Hippocampal formation (tissue), 2 donors: ENCODE measurements at regions not wholly inside any gene's neighbourhood (a gene's known extent, or its start where the extent isn't known, plus 50 kb on each side); places are given as distances from the start of the nearest gene placed in this dataset.

Experiments
- DNase-seq, 2 donors: peaks; one replicate each; lab custom pipeline; 2025; lab: John Stamatoyannopoulos, UW

DNA sequence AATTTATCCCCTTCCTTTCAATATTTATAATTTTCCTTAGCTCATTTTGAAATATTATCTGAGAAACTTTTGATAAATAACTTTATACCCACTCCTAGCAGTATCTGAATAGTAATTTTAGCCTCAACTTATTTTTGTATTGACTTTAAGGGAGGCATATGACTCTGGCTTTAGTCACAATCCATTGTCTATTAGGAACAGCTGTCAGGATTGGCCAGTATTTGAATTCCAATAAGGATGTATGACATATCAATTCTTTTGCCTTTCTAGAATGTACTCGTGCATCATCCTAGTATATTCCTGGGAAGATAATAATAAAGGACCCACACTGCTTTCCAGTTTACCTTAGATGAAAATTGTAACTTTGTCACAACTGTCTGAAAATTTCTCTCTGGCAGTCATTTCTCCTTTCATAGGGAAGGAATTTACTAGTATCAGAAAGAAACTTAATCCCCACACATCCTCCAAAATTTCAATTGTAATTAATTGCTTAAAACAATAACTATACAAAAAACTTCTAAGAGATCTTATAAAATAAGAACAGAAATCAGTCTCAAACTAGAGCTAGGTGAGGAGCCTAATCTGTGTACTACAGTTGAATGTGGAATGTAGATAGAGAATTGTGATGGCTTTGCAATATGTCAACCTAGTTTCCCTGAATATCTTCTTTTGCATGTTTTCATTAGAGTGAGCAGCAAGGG, 121.0 kb upstream of the EPHA5 start:
- DNase-seq, result no peak

GRCh38 chr4:65789805-65790204, 119.5 kb upstream of the EPHA5 start:
- DNase-seq, result no peak

DNA sequence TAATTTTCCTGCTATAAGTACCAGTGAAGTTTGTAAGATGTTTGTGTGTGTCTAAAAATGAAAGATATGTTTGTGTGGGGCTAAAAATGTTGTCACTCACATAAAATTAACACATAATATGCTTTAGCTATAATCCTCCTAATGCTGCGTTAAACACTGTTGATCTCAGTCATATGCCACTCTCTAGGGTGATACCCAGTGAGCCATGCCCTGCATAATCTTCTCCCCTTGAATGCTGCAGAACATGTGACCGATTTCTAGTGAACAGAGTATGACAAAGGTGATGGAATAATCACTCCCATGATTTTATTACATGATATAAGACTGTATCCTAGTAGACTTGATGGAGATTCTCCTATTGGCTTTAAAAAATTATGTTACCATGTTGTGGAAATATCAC, 119.1 kb upstream of the EPHA5 start:
- DNase-seq, result no peak

DNA sequence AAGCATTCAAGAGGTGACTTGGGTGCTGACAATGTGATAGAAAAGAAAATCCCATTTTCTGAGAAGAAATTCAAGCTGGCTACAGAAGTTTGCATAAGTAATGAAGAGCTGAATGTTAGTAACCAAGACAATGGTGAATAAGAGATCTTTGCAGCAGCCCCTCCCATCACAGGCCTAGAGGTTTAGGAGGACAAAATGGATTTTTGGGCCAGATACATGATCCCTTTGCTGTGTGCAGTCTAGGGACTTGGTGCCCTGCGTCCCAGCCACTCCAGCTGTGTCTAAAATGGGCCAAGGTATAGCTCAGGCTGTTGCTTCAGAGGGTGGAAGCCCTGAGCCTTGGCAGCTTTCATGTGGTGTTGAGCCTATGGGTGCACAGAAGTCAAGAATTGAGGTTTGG, 107.0 kb upstream of the EPHA5 start:
- no peak for DNase-seq

DNA sequence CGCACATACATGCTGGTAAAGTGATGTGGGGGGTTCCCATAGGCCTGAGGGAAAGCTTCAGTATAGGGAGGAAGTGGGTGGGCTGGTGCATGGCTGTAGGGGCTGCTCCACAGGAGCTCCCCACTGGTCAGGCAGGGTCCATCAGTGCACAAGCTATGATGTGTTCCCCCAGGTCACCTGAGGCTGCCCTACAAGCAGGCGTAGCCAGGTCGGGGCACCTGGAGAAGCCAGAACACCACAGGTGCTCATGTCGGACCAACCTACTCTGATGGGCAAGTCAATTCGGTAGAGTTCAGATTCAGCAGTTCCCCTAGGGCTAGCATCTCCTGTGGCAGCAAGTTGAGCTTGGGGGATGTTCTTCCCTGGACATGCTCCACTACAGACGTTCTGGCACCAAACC, 103.3 kb upstream of the EPHA5 start:
- no peak for DNase-seq

DNA sequence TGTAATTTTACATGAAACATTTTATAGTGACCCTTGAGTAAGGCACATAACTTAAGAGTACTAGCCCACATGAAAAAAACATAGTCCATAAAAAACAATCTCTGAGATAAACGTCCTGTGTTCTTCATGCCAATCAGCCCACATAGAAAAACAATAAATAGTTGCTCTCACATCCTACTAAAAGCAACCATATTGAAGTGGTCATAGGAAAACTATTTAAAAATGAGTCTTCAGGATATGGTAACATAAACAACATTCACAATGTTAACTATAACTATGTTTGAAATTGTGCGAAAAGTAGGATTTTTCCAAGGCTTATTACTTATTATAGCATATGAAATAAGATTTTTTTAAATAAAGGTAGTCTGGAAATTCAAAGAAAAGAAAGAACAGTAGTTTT, 77.1 kb upstream of the EPHA5 start:
- DNase-seq, result no peak

- DNase-seq, result no peak
Measured at GRCh38 chr4:65738134-65738533, 67.8 kb upstream of the EPHA5 start.

DNA sequence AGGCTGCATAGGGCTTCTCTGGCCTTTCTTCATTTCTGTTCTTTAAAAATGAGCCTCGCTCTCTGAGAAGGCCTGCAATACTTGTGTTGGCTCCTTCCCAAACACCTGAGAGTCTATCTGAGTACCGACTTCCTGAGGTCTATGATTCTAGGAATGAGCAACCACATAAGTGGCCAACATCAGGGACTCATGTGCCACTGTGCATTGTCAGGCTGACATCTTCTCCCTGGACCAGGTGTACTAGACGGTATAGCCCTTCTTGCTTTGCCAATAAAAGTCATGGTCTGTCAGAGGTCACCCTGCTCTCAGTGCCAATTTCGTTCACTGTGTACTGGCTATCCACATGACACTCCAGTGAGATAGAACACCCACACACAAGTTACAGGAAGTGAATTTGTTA, 67.4 kb upstream of the EPHA5 start:
- no peak for DNase-seq

- DNase-seq, result no peak
Measured at GRCh38 chr4:65724973-65725372, 54.7 kb upstream of the EPHA5 start.
